Renal pelvis (tissue), 1 donor: ENCODE measurements at regions not wholly inside any gene's neighbourhood (a gene's known extent, or its start where the extent isn't known, plus 50 kb on each side); places are given as distances from the start of the nearest gene placed in this dataset.
"Not testable (repeated sequence)": the region's sequence is repeated elsewhere in the genome, so short reads cannot be mapped to it uniquely, and the experiment has no call there.

Source experiments
- DNase-seq: peaks from one replicate; pipeline ENCODE4 v3.0.0-alpha.2; 2013

- DNase-seq: no peak
Measured at GRCh38 chr2:196279541-196279940, 108.2 kb upstream of the STK17B start.

GRCh38 chr2:196284144-196284844 lies 112.9 kb upstream of the STK17B start:
- DNase-seq: no peak

GRCh38 chr2:196284866-196285557 lies 113.6 kb upstream of the STK17B start:
- DNase-seq: no peak

GRCh38 chr2:196286821-196287220 lies 115.4 kb upstream of the STK17B start:
- DNase-seq: no peak

- DNase-seq: no peak
Measured at GRCh38 chr2:196287523-196287922, 116.1 kb upstream of the STK17B start.

- no peak for DNase-seq
Measured at GRCh38 chr2:196288006-196288538, 116.7 kb upstream of the STK17B start.

GRCh38 chr2:196289000-196289399 lies 117.6 kb upstream of the STK17B start:
- no peak for DNase-seq

GRCh38 chr2:196290136-196290535 lies 118.8 kb upstream of the STK17B start:
- no peak for DNase-seq

- no peak for DNase-seq
Measured at GRCh38 chr2:196290569-196290968, 119.2 kb upstream of the STK17B start.

GRCh38 chr2:196291426-196291825 lies 120.0 kb upstream of the STK17B start:
- no peak for DNase-seq

- no peak for DNase-seq
Measured at GRCh38 chr2:196291873-196292800, 120.8 kb upstream of the STK17B start.

GRCh38 chr2:196293751-196294515 lies 122.6 kb upstream of the STK17B start:
- no peak for DNase-seq

- DNase-seq: no peak
Measured at GRCh38 chr2:196294516-196294909, 123.1 kb upstream of the STK17B start.

- no peak for DNase-seq
Measured at GRCh38 chr2:196295005-196295404, 123.6 kb upstream of the STK17B start.

GRCh38 chr2:196298106-196298723 lies 126.8 kb upstream of the STK17B start:
- not testable (repeated sequence) for DNase-seq

- no peak for DNase-seq
Measured at GRCh38 chr2:196307775-196308305, 136.5 kb upstream of the STK17B start.

GRCh38 chr2:196309691-196310090 lies 138.3 kb upstream of the STK17B start:
- no peak for DNase-seq

GRCh38 chr2:196314157-196314556 lies 142.8 kb upstream of the STK17B start:
- DNase-seq: no peak

GRCh38 chr2:196314780-196315179 lies 143.4 kb upstream of the STK17B start:
- no peak for DNase-seq

- no peak for DNase-seq
Measured at GRCh38 chr2:196315388-196316049, 144.1 kb upstream of the STK17B start.
